Trophoblast cell (in vitro differentiated cells and primary cell): ENCODE measurements at regions not wholly inside any gene's neighbourhood (a gene's known extent, or its start where the extent isn't known, plus 50 kb on each side); places are given as distances from the start of the nearest gene placed in this dataset.

Experiments used
- DNase-seq, 2 donors: peaks; one replicate each; pipeline ENCODE4 v3.0.0-alpha.2; 2016
- H2AFZ ChIP-seq: 2 replicates; pipeline ENCODE4 v1.6.1; 2013; ENCODE audit warnings: low read length, moderate library complexity, mild to moderate bottlenecking; ENCODE audit not compliant: insufficient read depth, poor library complexity
- H2AK5ac ChIP-seq: 2 replicates; pipeline ENCODE4 v1.6.1; 2013; ENCODE audit warnings: mild to moderate bottlenecking, low read length
- H2BK120ac ChIP-seq: 2 replicates; pipeline ENCODE4 v1.6.1; 2013; ENCODE audit warnings: low read length, mild to moderate bottlenecking, moderate library complexity; ENCODE audit not compliant: insufficient read depth, poor library complexity
- H2BK12ac ChIP-seq: 2 replicates; pipeline ENCODE4 v1.6.1; 2013; ENCODE audit warnings: mild to moderate bottlenecking, low read length, moderate library complexity
- H2BK5ac ChIP-seq: 2 replicates; pipeline ENCODE4 v1.6.1; 2013; ENCODE audit warnings: low read length, low read depth, moderate library complexity, mild to moderate bottlenecking; ENCODE audit not compliant: poor library complexity
- H3K14ac ChIP-seq: 2 replicates; pipeline ENCODE4 v1.6.1; 2013; ENCODE audit warnings: mild to moderate bottlenecking, low read length
- H3K18ac ChIP-seq: 2 replicates; pipeline ENCODE4 v1.6.1; 2013; ENCODE audit warnings: mild to moderate bottlenecking, low read length
- H3K23ac ChIP-seq: 2 replicates; pipeline ENCODE4 v1.6.1; 2013; ENCODE audit warnings: low read length
- H3K27ac ChIP-seq: 2 replicates; pipeline ENCODE4 v1.5.1; 2013; ENCODE audit warnings: low read depth, mild to moderate bottlenecking, inconsistent platforms, low read length, moderate library complexity
- H3K27me3 ChIP-seq: 2 replicates; pipeline ENCODE4 v1.6.1; 2013; ENCODE audit warnings: inconsistent platforms, mild to moderate bottlenecking, low read length, moderate library complexity; ENCODE audit not compliant: insufficient read depth
- H3K36me3 ChIP-seq, 2 experiments: 1 replicate in 1 of 2; 2 replicates in 1 of 2; pipeline ENCODE4 v1.6.1; 2013; ENCODE audit warnings: low read length in 2 of 2, mild to moderate bottlenecking in 2 of 2, moderate library complexity in 1 of 2; ENCODE audit not compliant: insufficient read depth in 2 of 2, control insufficient read depth in 1 of 2
- H3K4ac ChIP-seq: 2 replicates; pipeline ENCODE4 v1.6.1; 2013; ENCODE audit warnings: low read depth, mild to moderate bottlenecking, low read length, moderate library complexity
- H3K4me1 ChIP-seq, 2 experiments: 1 replicate in 1 of 2; 2 replicates in 1 of 2; pipeline ENCODE4 v1.6.1; 2013; ENCODE audit warnings: low read length in 2 of 2, mild to moderate bottlenecking in 2 of 2, moderate library complexity in 1 of 2; ENCODE audit not compliant: insufficient read depth in 2 of 2, control insufficient read depth in 1 of 2
- H3K4me2 ChIP-seq: 2 replicates; pipeline ENCODE4 v1.6.1; 2013; ENCODE audit warnings: inconsistent platforms, mild to moderate bottlenecking, low read length, moderate library complexity
- H3K4me3 ChIP-seq: 2 replicates; pipeline ENCODE4 v1.5.1; 2013; ENCODE audit warnings: mild to moderate bottlenecking, low read depth, low read length, inconsistent platforms
- H3K79me1 ChIP-seq: one replicate; pipeline ENCODE4 v1.6.1; 2013; ENCODE audit warnings: low read length
- H3K79me2 ChIP-seq: 2 replicates; pipeline ENCODE4 v1.6.1; 2013; ENCODE audit warnings: low read length, mild to moderate bottlenecking; ENCODE audit not compliant: control insufficient read depth, insufficient read depth, poor library complexity
- H3K9ac ChIP-seq: 2 replicates; pipeline ENCODE4 v1.6.1; 2013; ENCODE audit warnings: mild to moderate bottlenecking, low read length
- H3K9me3 ChIP-seq: 2 replicates; pipeline ENCODE4 v1.6.1; 2013; ENCODE audit warnings: low read depth, mild to moderate bottlenecking, control low read depth, inconsistent platforms, low read length; ENCODE audit not compliant: insufficient read depth
- H4K12ac ChIP-seq: 2 replicates; pipeline ENCODE4 v1.6.1; 2013; ENCODE audit warnings: low read depth, mild to moderate bottlenecking, low read length, moderate library complexity
- H4K8ac ChIP-seq: 2 replicates; pipeline ENCODE4 v1.6.1; 2013; ENCODE audit warnings: low read depth, mild to moderate bottlenecking, low read length, moderate library complexity
- H4K91ac ChIP-seq: one replicate; pipeline ENCODE4 v1.6.1; 2013; ENCODE audit warnings: low read depth, mild to moderate bottlenecking, low read length, moderate library complexity
- WGBS: extraction: QIAGEN DNeasy Blood & Tissue Kit; methylation state at CpG from one replicate; pipeline ENCODE4 v1.1.7; 2013; ENCODE audit warnings: missing lambda C conversion rate; ENCODE audit not compliant: insufficient read length, insufficient coverage; ENCODE audit errors: extremely low coverage; 5-methylcytosine and 5-hydroxymethylcytosine counted together

- Histone ChIP-seq H3K23ac (no peak overlapping the region), H3K14ac (no peak overlapping the region), H3K79me2 (no peaks in the 10 kb centered on the region), H3K9me3 (no peaks in the 10 kb centered on the region), H3K18ac (no peak overlapping the region), H3K4ac (no peak overlapping the region), H2AK5ac (no peak overlapping the region), H4K8ac (no peak overlapping the region), H3K27ac (no peak overlapping the region), H3K27me3 (no peaks in the 10 kb centered on the region), H3K4me3 (no peak overlapping the region), H4K91ac (no peak overlapping the region), H3K4me2 (no peak overlapping the region), H3K79me1 (no peaks in the 10 kb centered on the region), H3K36me3 (no peaks in the 10 kb centered on the region), H2BK5ac (no peak overlapping the region), H2BK12ac (no peak overlapping the region), H2AFZ (no peak overlapping the region), H4K12ac (no peak overlapping the region), H3K4me1 (no peaks in the 10 kb centered on the region), H3K9ac (no peak overlapping the region), H2BK120ac (no peak overlapping the region)
- DNase-seq: peak in 1 of 2 donors; percentile 13
- WGBS: no CpG with 5 or more reads among the region's 3 CpGs
Observed at GRCh38 chr2:81324046-81324445, 1019.5 kb upstream of the LRRTM1 start.

GRCh38 chr2:81304154-81304830, 999.7 kb upstream of the LRRTM1 start:
- H2BK5ac ChIP-seq: no peak overlapping the region
- H3K4me1 ChIP-seq: peaks cover 0 to 4% of the 10 kb centered on the region in 2 experiments
- no peak overlapping the region for H3K9ac ChIP-seq
- H3K27ac ChIP-seq: no peak overlapping the region
- H3K4me3 ChIP-seq: no peak overlapping the region
- no peak overlapping the region for H2AFZ ChIP-seq
- H2BK12ac ChIP-seq: no peak overlapping the region
- no peak overlapping the region for H3K23ac ChIP-seq
- H2AK5ac ChIP-seq: no peak overlapping the region
- H3K4me2 ChIP-seq: no peak overlapping the region
- no peak overlapping the region for H3K4ac ChIP-seq
- H3K36me3 ChIP-seq: no peaks in the 10 kb centered on the region
- no peak for DNase-seq
- H3K79me1 ChIP-seq: no peaks in the 10 kb centered on the region
- H4K12ac ChIP-seq: no peak overlapping the region
- no peak overlapping the region for H2BK120ac ChIP-seq
- no peak overlapping the region for H4K8ac ChIP-seq
- no peaks in the 10 kb centered on the region for H3K27me3 ChIP-seq
- H3K18ac ChIP-seq: no peak overlapping the region
- no peaks in the 10 kb centered on the region for H3K79me2 ChIP-seq
- H4K91ac ChIP-seq: no peak overlapping the region
- no CpG with 5 or more reads among the region's 9 CpGs for WGBS
- no peaks in the 10 kb centered on the region for H3K9me3 ChIP-seq
- no peak overlapping the region for H3K14ac ChIP-seq

- Histone ChIP-seq H3K36me3 (no peaks in the 10 kb centered on the region), H3K79me1 (no peaks in the 10 kb centered on the region), H2BK5ac (no peak overlapping the region), H4K12ac (no peak overlapping the region), H2BK120ac (no peak overlapping the region), H3K27me3 (no peaks in the 10 kb centered on the region), H3K79me2 (no peaks in the 10 kb centered on the region), H3K4me3 (no peak overlapping the region), H3K4me2 (no peak overlapping the region), H3K4ac (no peak overlapping the region), H3K14ac (no peak overlapping the region), H3K27ac (no peak overlapping the region), H4K91ac (no peak overlapping the region), H3K9ac (no peak overlapping the region), H2BK12ac (no peak overlapping the region), H4K8ac (no peak overlapping the region), H3K9me3 (no peaks in the 10 kb centered on the region), H2AFZ (no peak overlapping the region), H3K4me1 (peaks cover 0 to 4% of the 10 kb centered on the region in 2 experiments), H2AK5ac (no peak overlapping the region), H3K23ac (no peak overlapping the region), H3K18ac (no peak overlapping the region)
- WGBS: no CpG with 5 or more reads among the region's 1 CpG
- DNase-seq: no peak
Observed at GRCh38 chr2:81303321-81303720, 998.8 kb upstream of the LRRTM1 start.

GRCh38 chr2:81299841-81300240, 995.3 kb upstream of the LRRTM1 start:
- H4K12ac ChIP-seq: no peak overlapping the region
- H3K18ac ChIP-seq: no peak overlapping the region
- H3K4me1 ChIP-seq: peaks cover 0 to 4% of the 10 kb centered on the region in 2 experiments
- no peak overlapping the region for H2AFZ ChIP-seq
- H3K9ac ChIP-seq: no peak overlapping the region
- no peak overlapping the region for H2BK12ac ChIP-seq
- no peak overlapping the region for H3K4me2 ChIP-seq
- no peak overlapping the region for H3K14ac ChIP-seq
- no peak overlapping the region for H3K4ac ChIP-seq
- H2BK5ac ChIP-seq: no peak overlapping the region
- no peak overlapping the region for H3K27ac ChIP-seq
- no peak for DNase-seq
- H3K27me3 ChIP-seq: no peaks in the 10 kb centered on the region
- H3K79me2 ChIP-seq: no peaks in the 10 kb centered on the region
- no peak overlapping the region for H2BK120ac ChIP-seq
- no peaks in the 10 kb centered on the region for H3K9me3 ChIP-seq
- H4K8ac ChIP-seq: no peak overlapping the region
- no peaks in the 10 kb centered on the region for H3K79me1 ChIP-seq
- H3K36me3 ChIP-seq: no peaks in the 10 kb centered on the region
- H3K23ac ChIP-seq: no peak overlapping the region
- H4K91ac ChIP-seq: no peak overlapping the region
- H2AK5ac ChIP-seq: no peak overlapping the region
- no peak overlapping the region for H3K4me3 ChIP-seq
- no CpG with 5 or more reads among the region's 1 CpG for WGBS
